ENCODE measurements at regions not wholly inside any gene's neighbourhood (a gene's known extent, or its start where the extent isn't known, plus 50 kb on each side); places are given as distances from the start of the nearest gene placed in this dataset.
A peak's percentile ranks its signal among the peaks of the same experiment; 100 is the strongest.

GRCh38 chr2:238644095-238645081, 203.5 kb upstream of the TWIST2 start:
- peak; percentile 93 for DNase-seq (ENCODE audit: low read depth)

GRCh38 chr2:238645095-238645494, 202.8 kb upstream of the TWIST2 start:
- no peak for DNase-seq (ENCODE audit: low read depth)
- peak overlapping the region; percentile 44 for H3K9ac ChIP-seq (ENCODE audit: low read length)
- H3K9me3 ChIP-seq (ENCODE audit: control insufficient read depth, low read length): no peaks in the 10 kb centered on the region
- H3K4me3 ChIP-seq (ENCODE audit: low read length): peak overlapping the region; percentile 69
- H3K36me3 ChIP-seq (ENCODE audit: control insufficient read depth, insufficient read depth, low read length, severe bottlenecking): no peaks in the 10 kb centered on the region
- no peaks in the 10 kb centered on the region for H3K27me3 ChIP-seq (replicated peaks; ENCODE audit: control insufficient read depth, insufficient read depth, low read length)
- H3K4me1 ChIP-seq (ENCODE audit: control insufficient read depth, insufficient read depth, low read length): peaks cover 27% of the 10 kb centered on the region

More at GRCh38 chr2:238644095-238645081, 203.5 kb upstream of the TWIST2 start:
- Histone ChIP-seq H3K27me3 (replicated peaks; ENCODE audit: control insufficient read depth, insufficient read depth, low read length) (no peaks in the 10 kb centered on the region), H3K9ac (ENCODE audit: low read length) (peak overlapping the region; percentile 44), H3K4me1 (ENCODE audit: control insufficient read depth, insufficient read depth, low read length) (peaks cover 27% of the 10 kb centered on the region), H3K36me3 (ENCODE audit: control insufficient read depth, insufficient read depth, low read length, severe bottlenecking) (no peaks in the 10 kb centered on the region), H3K4me3 (ENCODE audit: low read length) (peak overlapping the region; percentile 69), H3K9me3 (ENCODE audit: control insufficient read depth, low read length) (no peaks in the 10 kb centered on the region)

- H3K9me3 ChIP-seq (ENCODE audit: control insufficient read depth, low read length): no peaks in the 10 kb centered on the region
- no peak overlapping the region for H3K9ac ChIP-seq (ENCODE audit: low read length)
- no peaks in the 10 kb centered on the region for H3K36me3 ChIP-seq (ENCODE audit: control insufficient read depth, insufficient read depth, low read length, severe bottlenecking)
- DNase-seq (ENCODE audit: low read depth): no peak
- peaks cover 27% of the 10 kb centered on the region for H3K4me1 ChIP-seq (ENCODE audit: control insufficient read depth, insufficient read depth, low read length)
- H3K4me3 ChIP-seq (ENCODE audit: low read length): no peak overlapping the region
- H3K27me3 ChIP-seq (replicated peaks; ENCODE audit: control insufficient read depth, insufficient read depth, low read length): no peaks in the 10 kb centered on the region
Observed at GRCh38 chr2:238645716-238646115, 202.2 kb upstream of the TWIST2 start.

- Histone ChIP-seq H3K27me3 (replicated peaks; ENCODE audit: control insufficient read depth, insufficient read depth, low read length) (no peaks in the 10 kb centered on the region), H3K36me3 (ENCODE audit: control insufficient read depth, insufficient read depth, low read length, severe bottlenecking) (no peaks in the 10 kb centered on the region), H3K9me3 (ENCODE audit: control insufficient read depth, low read length) (no peaks in the 10 kb centered on the region), H3K4me1 (ENCODE audit: control insufficient read depth, insufficient read depth, low read length) (peaks cover 27% of the 10 kb centered on the region), H3K4me3 (ENCODE audit: low read length) (no peak overlapping the region), H3K9ac (ENCODE audit: low read length) (no peak overlapping the region)
- no peak for DNase-seq (ENCODE audit: low read depth)
Observed at GRCh38 chr2:238646281-238646680, 201.6 kb upstream of the TWIST2 start.

GRCh38 chr2:238646803-238647202, 201.1 kb upstream of the TWIST2 start:
- Histone ChIP-seq H3K9ac (ENCODE audit: low read length) (no peak overlapping the region), H3K9me3 (ENCODE audit: control insufficient read depth, low read length) (no peaks in the 10 kb centered on the region), H3K27me3 (replicated peaks; ENCODE audit: control insufficient read depth, insufficient read depth, low read length) (no peaks in the 10 kb centered on the region), H3K36me3 (ENCODE audit: control insufficient read depth, insufficient read depth, low read length, severe bottlenecking) (no peaks in the 10 kb centered on the region), H3K4me3 (ENCODE audit: low read length) (no peak overlapping the region), H3K4me1 (ENCODE audit: control insufficient read depth, insufficient read depth, low read length) (peaks cover 27% of the 10 kb centered on the region)
- DNase-seq (ENCODE audit: low read depth): no peak

GRCh38 chr2:238649123-238649522, 198.8 kb upstream of the TWIST2 start:
- H3K27me3 ChIP-seq (replicated peaks; ENCODE audit: control insufficient read depth, insufficient read depth, low read length): no peaks in the 10 kb centered on the region
- H3K36me3 ChIP-seq (ENCODE audit: control insufficient read depth, insufficient read depth, low read length, severe bottlenecking): no peaks in the 10 kb centered on the region
- no peaks in the 10 kb centered on the region for H3K9me3 ChIP-seq (ENCODE audit: control insufficient read depth, low read length)
- no peak overlapping the region for H3K4me3 ChIP-seq (ENCODE audit: low read length)
- DNase-seq (ENCODE audit: low read depth): no peak
- H3K4me1 ChIP-seq (ENCODE audit: control insufficient read depth, insufficient read depth, low read length): peaks cover 26% of the 10 kb centered on the region
- H3K9ac ChIP-seq (ENCODE audit: low read length): no peak overlapping the region

GRCh38 chr2:238649936-238650518, 197.9 kb upstream of the TWIST2 start:
- Histone ChIP-seq H3K4me3 (ENCODE audit: low read length) (no peak overlapping the region), H3K27me3 (replicated peaks; ENCODE audit: control insufficient read depth, insufficient read depth, low read length) (no peaks in the 10 kb centered on the region), H3K4me1 (ENCODE audit: control insufficient read depth, insufficient read depth, low read length) (peaks cover 26% of the 10 kb centered on the region), H3K36me3 (ENCODE audit: control insufficient read depth, insufficient read depth, low read length, severe bottlenecking) (no peaks in the 10 kb centered on the region), H3K9me3 (ENCODE audit: control insufficient read depth, low read length) (no peaks in the 10 kb centered on the region), H3K9ac (ENCODE audit: low read length) (no peak overlapping the region)
- DNase-seq (ENCODE audit: low read depth): no peak

- no peak for DNase-seq (ENCODE audit: low read depth)
- Histone ChIP-seq H3K9ac (ENCODE audit: low read length) (no peak overlapping the region), H3K4me3 (ENCODE audit: low read length) (no peak overlapping the region), H3K9me3 (ENCODE audit: control insufficient read depth, low read length) (no peaks in the 10 kb centered on the region), H3K36me3 (ENCODE audit: control insufficient read depth, insufficient read depth, low read length, severe bottlenecking) (no peaks in the 10 kb centered on the region), H3K27me3 (replicated peaks; ENCODE audit: control insufficient read depth, insufficient read depth, low read length) (no peaks in the 10 kb centered on the region), H3K4me1 (ENCODE audit: control insufficient read depth, insufficient read depth, low read length) (peaks cover 28% of the 10 kb centered on the region)
Observed at GRCh38 chr2:238650536-238650935, 197.3 kb upstream of the TWIST2 start.

GRCh38 chr2:238651306-238652052, 196.4 kb upstream of the TWIST2 start:
- no peak overlapping the region for H3K9ac ChIP-seq (ENCODE audit: low read length)
- no peaks in the 10 kb centered on the region for H3K9me3 ChIP-seq (ENCODE audit: control insufficient read depth, low read length)
- H3K27me3 ChIP-seq (replicated peaks; ENCODE audit: control insufficient read depth, insufficient read depth, low read length): no peaks in the 10 kb centered on the region
- no peaks in the 10 kb centered on the region for H3K36me3 ChIP-seq (ENCODE audit: control insufficient read depth, insufficient read depth, low read length, severe bottlenecking)
- H3K4me1 ChIP-seq (ENCODE audit: control insufficient read depth, insufficient read depth, low read length): peaks cover 31% of the 10 kb centered on the region
- no peak for DNase-seq (ENCODE audit: low read depth)
- H3K4me3 ChIP-seq (ENCODE audit: low read length): no peak overlapping the region

- no peaks in the 10 kb centered on the region for H3K36me3 ChIP-seq (ENCODE audit: control insufficient read depth, insufficient read depth, low read length, severe bottlenecking)
- H3K27me3 ChIP-seq (replicated peaks; ENCODE audit: control insufficient read depth, insufficient read depth, low read length): no peaks in the 10 kb centered on the region
- no peak for DNase-seq (ENCODE audit: low read depth)
- no peak overlapping the region for H3K9ac ChIP-seq (ENCODE audit: low read length)
- peaks cover 38% of the 10 kb centered on the region for H3K4me1 ChIP-seq (ENCODE audit: control insufficient read depth, insufficient read depth, low read length)
- H3K9me3 ChIP-seq (ENCODE audit: control insufficient read depth, low read length): no peaks in the 10 kb centered on the region
- no peak overlapping the region for H3K4me3 ChIP-seq (ENCODE audit: low read length)
Observed at GRCh38 chr2:238652053-238652770, 195.7 kb upstream of the TWIST2 start.

All from adipocyte (in vitro differentiated cells).